Hepatocyte (in vitro differentiated cells): ENCODE measurements at regions not wholly inside any gene's neighbourhood (a gene's known extent, or its start where the extent isn't known, plus 50 kb on each side); places are given as distances from the start of the nearest gene placed in this dataset.

Source experiments
- DNase-seq: peaks from one replicate; pipeline ENCODE4 v3.0.0-alpha.2; 2016; ENCODE audit warnings: low spot score
- H2AFZ ChIP-seq: fragments of 200-600 bp; sonication (generic); 2 replicates; pipeline ENCODE4 v1.6.0; 2016; ENCODE audit warnings: antibody characterized with exemption, mild to moderate bottlenecking
- H3K27ac ChIP-seq: fragments of 200-600 bp; sonication (generic); 2 replicates; pipeline ENCODE4 v1.5.1; 2016; ENCODE audit warnings: mild to moderate bottlenecking
- H3K27me3 ChIP-seq: fragments of 200-600 bp; sonication (generic); 2 replicates; pipeline ENCODE4 v1.6.1; 2016
- H3K36me3 ChIP-seq: fragments of 200-600 bp; sonication (generic); replicated peaks from 2 replicates; pipeline ENCODE4 v1.5.1; 2016; ENCODE audit warnings: low read depth; ENCODE audit not compliant: insufficient read depth
- H3K4me1 ChIP-seq: fragments of 200-600 bp; sonication (generic); 2 replicates; pipeline ENCODE4 v1.5.1; 2016; ENCODE audit warnings: mild to moderate bottlenecking, moderate library complexity; ENCODE audit not compliant: insufficient read depth
- H3K4me2 ChIP-seq: fragments of 200-600 bp; sonication (generic); 2 replicates; pipeline ENCODE4 v1.6.0; 2016
- H3K4me3 ChIP-seq: fragments of 200-600 bp; sonication (generic); 2 replicates; pipeline ENCODE4 v1.5.1; 2016; ENCODE audit warnings: mild to moderate bottlenecking
- H3K79me2 ChIP-seq: fragments of 200-600 bp; sonication (generic); 2 replicates; pipeline ENCODE4 v1.6.0; 2017; ENCODE audit warnings: mild to moderate bottlenecking
- H3K9me2 ChIP-seq: fragments of 200-600 bp; sonication (generic); replicated peaks from 2 replicates; pipeline ENCODE4 v1.6.0; 2017; ENCODE audit warnings: mild to moderate bottlenecking; ENCODE audit not compliant: insufficient read depth
- H3K9me3 ChIP-seq: fragments of 200-600 bp; sonication (generic); 2 replicates; pipeline ENCODE4 v1.5.1; 2016; ENCODE audit warnings: low read depth, mild to moderate bottlenecking
- H4K20me1 ChIP-seq: fragments of 200-600 bp; sonication (generic); 2 replicates; pipeline ENCODE4 v1.6.0; 2016; ENCODE audit warnings: mild to moderate bottlenecking; ENCODE audit not compliant: insufficient read depth, poor library complexity, severe bottlenecking
- EZH2 ChIP-seq: fragments of 200-600 bp; sonication (generic); IDR thresholded peaks from 2 replicates; pipeline ENCODE4 v1.6.1; 2016; ENCODE audit warnings: antibody characterized with exemption, mild to moderate bottlenecking, borderline replicate concordance
- EZH2phosphoT487 ChIP-seq: fragments of 200-600 bp; sonication (generic); IDR thresholded peaks from one replicate; pipeline ENCODE4 v1.6.1; 2018; ENCODE audit warnings: antibody characterized with exemption, mild to moderate bottlenecking, low read depth, moderate library complexity; ENCODE audit not compliant: unreplicated experiment, severe bottlenecking
- WGBS: methylation state at CpG from one replicate; pipeline ENCODE4 v1.1.6; 2016; ENCODE audit warnings: low lambda C conversion rate; ENCODE audit errors: missing lambda C conversion rate; 5-methylcytosine and 5-hydroxymethylcytosine counted together
- TF ChIP-seq, protein P1 (sequence below): fragments of 200-600 bp; sonication (generic); IDR thresholded peaks from 2 replicates; pipeline ENCODE4 v1.5.1; 2016; ENCODE audit warnings: antibody characterized with exemption, mild to moderate bottlenecking; ENCODE audit not compliant: poor library complexity

GRCh38 chr3:4061783-4062360 is 241.3 kb upstream of the SETMAR start:
- WGBS = 57% methylated on average over 4 of the region's 4 CpGs
- H3K79me2 ChIP-seq = no peaks in the 10 kb centered on the region
- no peak overlapping the region for H2AFZ ChIP-seq
- H3K4me3 ChIP-seq = no peak overlapping the region
- H3K27ac ChIP-seq = no peak overlapping the region
- no peaks in the 10 kb centered on the region for H3K9me3 ChIP-seq
- no peaks in the 10 kb centered on the region for H3K36me3 ChIP-seq
- no peaks in the 10 kb centered on the region for H3K27me3 ChIP-seq
- TF ChIP-seq, protein P1, sequence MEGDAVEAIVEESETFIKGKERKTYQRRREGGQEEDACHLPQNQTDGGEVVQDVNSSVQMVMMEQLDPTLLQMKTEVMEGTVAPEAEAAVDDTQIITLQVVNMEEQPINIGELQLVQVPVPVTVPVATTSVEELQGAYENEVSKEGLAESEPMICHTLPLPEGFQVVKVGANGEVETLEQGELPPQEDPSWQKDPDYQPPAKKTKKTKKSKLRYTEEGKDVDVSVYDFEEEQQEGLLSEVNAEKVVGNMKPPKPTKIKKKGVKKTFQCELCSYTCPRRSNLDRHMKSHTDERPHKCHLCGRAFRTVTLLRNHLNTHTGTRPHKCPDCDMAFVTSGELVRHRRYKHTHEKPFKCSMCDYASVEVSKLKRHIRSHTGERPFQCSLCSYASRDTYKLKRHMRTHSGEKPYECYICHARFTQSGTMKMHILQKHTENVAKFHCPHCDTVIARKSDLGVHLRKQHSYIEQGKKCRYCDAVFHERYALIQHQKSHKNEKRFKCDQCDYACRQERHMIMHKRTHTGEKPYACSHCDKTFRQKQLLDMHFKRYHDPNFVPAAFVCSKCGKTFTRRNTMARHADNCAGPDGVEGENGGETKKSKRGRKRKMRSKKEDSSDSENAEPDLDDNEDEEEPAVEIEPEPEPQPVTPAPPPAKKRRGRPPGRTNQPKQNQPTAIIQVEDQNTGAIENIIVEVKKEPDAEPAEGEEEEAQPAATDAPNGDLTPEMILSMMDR = no peak
- no peak for TF ChIP-seq EZH2
- no peak for TF ChIP-seq EZH2phosphoT487
- no peaks in the 10 kb centered on the region for H3K4me1 ChIP-seq
- no peak for DNase-seq
- no peak overlapping the region for H3K4me2 ChIP-seq
- H3K9me2 ChIP-seq = no peaks in the 10 kb centered on the region
- no peaks in the 10 kb centered on the region for H4K20me1 ChIP-seq

DNA sequence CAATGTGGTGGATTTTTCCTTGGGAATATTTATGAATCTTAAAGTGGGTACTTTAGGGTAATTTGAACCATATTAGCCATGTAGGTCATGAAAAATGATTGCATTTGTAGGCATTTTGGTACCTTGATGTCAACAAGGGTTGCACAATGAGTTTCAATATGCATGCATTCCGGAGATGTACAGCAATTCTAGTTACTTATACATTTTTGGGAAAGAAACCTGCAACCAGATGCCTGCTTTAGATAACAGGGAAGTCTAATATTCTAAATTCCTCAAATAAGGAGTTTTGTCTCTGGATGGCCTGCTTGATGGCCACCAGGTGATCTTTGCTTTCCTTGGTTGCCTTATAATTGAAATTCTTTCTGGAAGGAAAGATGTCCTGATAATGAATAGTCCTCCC is 240.5 kb upstream of the SETMAR start:
- TF ChIP-seq EZH2 = no peak
- no peak for TF ChIP-seq EZH2phosphoT487
- TF ChIP-seq, protein P1 = no peak
- Histone ChIP-seq H2AFZ (no peak overlapping the region), H3K4me1 (peaks cover 2% of the 10 kb centered on the region), H3K9me2 (no peaks in the 10 kb centered on the region), H3K4me2 (no peak overlapping the region), H3K27me3 (no peaks in the 10 kb centered on the region), H4K20me1 (no peaks in the 10 kb centered on the region), H3K27ac (no peak overlapping the region), H3K36me3 (no peaks in the 10 kb centered on the region), H3K4me3 (no peak overlapping the region), H3K79me2 (no peaks in the 10 kb centered on the region), H3K9me3 (no peaks in the 10 kb centered on the region)
- WGBS = 90% methylated on average over 1 of the region's 1 CpG
- DNase-seq = no peak

DNA sequence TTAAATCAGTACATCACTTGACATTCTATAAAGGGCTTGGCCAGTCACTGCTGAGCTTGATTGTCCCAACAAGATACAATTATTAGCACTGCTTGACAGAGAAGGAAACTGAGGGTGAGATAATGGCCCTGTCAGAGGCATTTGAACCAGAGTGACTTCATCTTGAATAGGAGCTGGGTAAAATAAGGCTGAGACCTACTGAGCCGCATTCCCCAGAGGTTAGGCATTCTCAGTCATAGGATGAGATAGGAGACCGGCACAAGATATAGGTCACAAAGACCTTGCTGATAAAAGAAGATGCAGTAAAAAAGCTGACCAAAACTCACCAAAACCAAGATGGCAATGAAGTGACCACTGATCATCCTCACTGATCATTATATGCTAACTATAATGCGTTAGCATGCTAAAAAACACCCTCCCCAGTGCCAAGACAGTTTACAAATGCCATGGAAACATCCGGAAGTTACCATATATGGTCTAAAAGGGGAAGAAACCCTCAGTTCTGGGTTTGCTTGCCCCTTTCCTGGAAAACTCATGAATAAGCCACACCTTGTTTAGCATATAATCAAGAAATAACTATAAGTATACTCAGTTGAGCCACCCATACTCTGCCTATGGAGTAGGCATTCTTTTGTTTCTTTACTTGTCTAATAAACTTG is 239.1 kb upstream of the SETMAR start:
- Histone ChIP-seq H3K4me3 (no peak overlapping the region), H3K27ac (no peak overlapping the region), H2AFZ (no peak overlapping the region), H3K4me1 (peaks cover 6% of the 10 kb centered on the region), H3K9me2 (no peaks in the 10 kb centered on the region), H3K4me2 (no peak overlapping the region), H3K79me2 (no peaks in the 10 kb centered on the region), H3K27me3 (no peaks in the 10 kb centered on the region), H3K36me3 (no peaks in the 10 kb centered on the region), H3K9me3 (no peaks in the 10 kb centered on the region), H4K20me1 (no peaks in the 10 kb centered on the region)
- 79% methylated on average over 4 of the region's 4 CpGs for WGBS
- no peak for DNase-seq
- TF ChIP-seq, protein P1 = no peak
- TF ChIP-seq EZH2 = no peak
- TF ChIP-seq EZH2phosphoT487 = no peak

GRCh38 chr3:4065085-4065484 is 238.1 kb upstream of the SETMAR start:
- H3K9me2 ChIP-seq = no peaks in the 10 kb centered on the region
- H3K4me2 ChIP-seq = no peak overlapping the region
- TF ChIP-seq EZH2 (no peak), EZH2phosphoT487 (no peak)
- TF ChIP-seq, protein P1 = no peak
- H4K20me1 ChIP-seq = no peaks in the 10 kb centered on the region
- H3K9me3 ChIP-seq = no peaks in the 10 kb centered on the region
- H2AFZ ChIP-seq = no peak overlapping the region
- no peak overlapping the region for H3K4me3 ChIP-seq
- no peaks in the 10 kb centered on the region for H3K27me3 ChIP-seq
- DNase-seq = no peak
- no peak overlapping the region for H3K27ac ChIP-seq
- H3K36me3 ChIP-seq = no peaks in the 10 kb centered on the region
- peaks cover 6% of the 10 kb centered on the region for H3K4me1 ChIP-seq
- 85% methylated on average over 2 of the region's 2 CpGs for WGBS
- no peaks in the 10 kb centered on the region for H3K79me2 ChIP-seq
